ENCODE measurements at regions not wholly inside any gene's neighbourhood (a gene's known extent, or its start where the extent isn't known, plus 50 kb on each side); places are given as distances from the start of the nearest gene placed in this dataset.

DNA sequence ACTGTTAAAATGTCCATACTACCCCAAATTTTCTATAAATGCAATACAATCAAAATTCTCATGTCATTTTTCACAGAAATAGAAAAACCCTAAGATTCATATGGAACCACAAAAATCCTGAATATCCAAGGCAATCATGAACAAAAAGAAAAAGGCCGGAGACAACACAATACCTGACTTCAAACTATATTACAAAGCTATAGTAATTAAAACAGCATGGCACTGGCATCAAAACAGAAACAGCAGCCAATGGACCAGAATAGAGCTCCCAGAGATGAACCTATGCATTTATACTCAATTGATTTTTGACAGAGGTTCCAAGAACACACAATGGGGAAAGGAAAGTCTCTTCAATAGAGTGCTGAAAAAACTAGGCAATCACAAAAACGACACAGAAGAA is 128.8 kb downstream of the SDHAF3 start:
- TF ChIP-seq, protein P1, sequence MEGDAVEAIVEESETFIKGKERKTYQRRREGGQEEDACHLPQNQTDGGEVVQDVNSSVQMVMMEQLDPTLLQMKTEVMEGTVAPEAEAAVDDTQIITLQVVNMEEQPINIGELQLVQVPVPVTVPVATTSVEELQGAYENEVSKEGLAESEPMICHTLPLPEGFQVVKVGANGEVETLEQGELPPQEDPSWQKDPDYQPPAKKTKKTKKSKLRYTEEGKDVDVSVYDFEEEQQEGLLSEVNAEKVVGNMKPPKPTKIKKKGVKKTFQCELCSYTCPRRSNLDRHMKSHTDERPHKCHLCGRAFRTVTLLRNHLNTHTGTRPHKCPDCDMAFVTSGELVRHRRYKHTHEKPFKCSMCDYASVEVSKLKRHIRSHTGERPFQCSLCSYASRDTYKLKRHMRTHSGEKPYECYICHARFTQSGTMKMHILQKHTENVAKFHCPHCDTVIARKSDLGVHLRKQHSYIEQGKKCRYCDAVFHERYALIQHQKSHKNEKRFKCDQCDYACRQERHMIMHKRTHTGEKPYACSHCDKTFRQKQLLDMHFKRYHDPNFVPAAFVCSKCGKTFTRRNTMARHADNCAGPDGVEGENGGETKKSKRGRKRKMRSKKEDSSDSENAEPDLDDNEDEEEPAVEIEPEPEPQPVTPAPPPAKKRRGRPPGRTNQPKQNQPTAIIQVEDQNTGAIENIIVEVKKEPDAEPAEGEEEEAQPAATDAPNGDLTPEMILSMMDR (IDR thresholded peaks at IDR 0.05) = no peak
- no peak for TF ChIP-seq POLR2A (IDR thresholded peaks at IDR 0.05)
- no peak for TF ChIP-seq POLR2AphosphoS5 (IDR thresholded peaks at IDR 0.05)
- TF ChIP-seq EP300 (IDR thresholded peaks at IDR 0.05) = no peak

Measured in sigmoid colon (tissue), 4 donors.